Body of pancreas (tissue), 4 donors: ENCODE measurements at regions not wholly inside any gene's neighbourhood (a gene's known extent, or its start where the extent isn't known, plus 50 kb on each side); places are given as distances from the start of the nearest gene placed in this dataset.

Source experiments
- CTCF ChIP-seq, 7 experiments: fragments of 450-650 bp in 4 of 7; fragments of 200-600 bp in 3 of 7; sonication (generic) in 3 of 7; IDR thresholded peaks; one replicate each; pipeline ENCODE4 v1.5.1; 2016 to 2019; ENCODE audit warnings: antibody characterized with exemption in 7 of 7
- POLR2A ChIP-seq, 3 donors: fragments of 450-650 bp; IDR thresholded peaks; one replicate each; pipeline ENCODE4 v1.6.1; 2016; ENCODE audit warnings: antibody characterized with exemption in 3 of 3, mild to moderate bottlenecking in 2 of 3

DNA sequence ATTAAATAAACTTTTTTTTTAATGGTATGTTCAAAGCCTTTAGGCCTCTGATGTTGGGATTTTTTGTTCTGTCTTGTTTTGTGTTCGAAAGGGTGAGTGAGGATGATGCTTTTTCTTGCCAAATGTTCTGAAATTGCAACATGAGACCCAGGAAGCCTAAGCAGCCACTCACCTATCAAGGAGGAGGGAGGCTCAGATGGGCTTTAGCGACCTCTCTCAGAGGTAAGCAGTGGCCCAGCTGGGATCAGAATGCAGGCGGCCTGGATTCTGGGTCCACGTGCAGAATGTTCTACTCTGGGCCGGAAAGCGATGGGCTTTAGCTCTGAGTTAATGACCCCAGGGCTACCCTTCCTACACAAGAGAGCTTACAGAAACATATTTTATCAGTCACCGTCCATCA lies 386.6 kb downstream of the SOX9 start:
- no peak for TF ChIP-seq CTCF (IDR thresholded peaks at IDR 0.05)
- no peak for TF ChIP-seq POLR2A (IDR thresholded peaks at IDR 0.05)
